Activated CD8-positive, alpha-beta T cell treated with anti-CD3 and anti-CD28 coated beads, Interleukin-2, amount 10 ng/mL, durations not matched to agents 7 days and 5 days (primary cell): ENCODE measurements at regions not wholly inside any gene's neighbourhood (a gene's known extent, or its start where the extent isn't known, plus 50 kb on each side); places are given as distances from the start of the nearest gene placed in this dataset.

ENCODE experiments used
- ATAC-seq: fragments of 150-1000 bp; cut with Tn5 transposase; one replicate; pipeline ENCODE4 v1.10.0; 2021; ENCODE audit warnings: moderate library complexity
- CTCF ChIA-PET: fragments of 350-600 bp; sonication (Branson Sonifier 250); formaldehyde crosslinking; loops from one replicate; lab custom pipeline; 2021; ENCODE audit warnings: antibody characterized with exemption; lab: Charles Lee
- POLR2A ChIA-PET: fragments of 350-600 bp; sonication (Branson Sonifier 250); formaldehyde crosslinking; loops from one replicate; lab custom pipeline; 2021; ENCODE audit warnings: antibody characterized with exemption; lab: Charles Lee
- DNase-seq: peaks from one replicate; pipeline ENCODE4 v3.0.0-alpha.2; 2020
- H3K27ac Mint-ChIP-seq: one replicate; pipeline ENCODE4 v1.8.0; 2021; ENCODE audit warnings: mild to moderate bottlenecking, mixed read lengths
- H3K27me3 Mint-ChIP-seq: one replicate; pipeline ENCODE4 v1.8.0; 2021; ENCODE audit warnings: low read depth, mixed read lengths
- H3K36me3 Mint-ChIP-seq: one replicate; pipeline ENCODE4 v1.8.0; 2021; ENCODE audit warnings: low read depth, mixed read lengths
- H3K4me1 Mint-ChIP-seq: one replicate; pipeline ENCODE4 v1.8.0; 2021; ENCODE audit warnings: low read depth, mixed read lengths
- H3K4me3 Mint-ChIP-seq: one replicate; pipeline ENCODE4 v1.8.0; 2021; ENCODE audit warnings: mild to moderate bottlenecking, mixed read lengths
- H3K9me3 Mint-ChIP-seq: one replicate; pipeline ENCODE4 v1.8.0; 2022; ENCODE audit warnings: mixed read lengths; ENCODE audit not compliant: insufficient read depth

DNA sequence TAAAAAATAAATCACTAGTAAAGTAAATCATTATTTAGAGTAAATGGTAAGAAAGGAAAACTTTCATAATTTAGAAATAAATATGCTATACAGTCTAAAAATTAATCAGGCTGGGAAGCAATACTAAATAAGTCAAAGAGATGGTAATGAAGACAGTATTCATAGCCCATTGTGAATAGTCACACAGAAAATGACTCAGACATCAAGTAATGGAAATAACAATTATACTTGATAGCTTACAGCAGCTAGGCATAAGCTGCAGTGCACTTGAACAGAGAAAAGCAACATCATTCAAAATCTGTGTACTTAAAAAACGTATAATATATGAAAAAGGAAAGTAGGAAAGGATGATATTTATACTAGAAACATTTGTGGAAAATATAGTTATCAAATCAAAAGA lies 642.5 kb upstream of the GNPDA2 start:
- ChIA-PET POLR2A (no interaction called here), CTCF (no interaction called here)
- no peak for DNase-seq
- Mint-ChIP-seq H3K4me3 (no peak overlapping the region), H3K9me3 (peaks cover 4% of the 10 kb centered on the region), H3K4me1 (no peaks in the 10 kb centered on the region), H3K36me3 (no peaks in the 10 kb centered on the region), H3K27ac (no peak overlapping the region), H3K27me3 (no peaks in the 10 kb centered on the region)
- ATAC-seq, result no peak

DNA sequence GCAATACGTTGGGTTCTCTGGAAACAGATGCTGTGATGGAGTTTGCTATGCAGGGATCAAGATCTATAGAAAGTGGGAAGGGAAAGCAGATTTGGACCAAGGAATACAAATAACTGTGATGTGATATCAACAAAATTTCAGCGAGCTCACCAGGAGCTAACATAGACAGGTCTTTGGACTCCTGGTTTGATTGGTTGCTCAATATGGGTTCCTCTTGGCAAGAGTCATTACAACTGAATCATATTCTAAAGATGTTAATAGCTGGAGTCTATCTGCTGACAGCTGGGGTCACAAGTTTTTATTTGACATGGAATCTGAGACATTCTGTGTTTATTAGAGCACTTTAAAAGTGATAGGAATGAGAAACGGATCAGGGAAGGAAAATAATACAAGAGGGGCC lies 637.6 kb upstream of the GNPDA2 start:
- Mint-ChIP-seq H3K36me3 (no peaks in the 10 kb centered on the region), H3K27me3 (no peaks in the 10 kb centered on the region), H3K4me1 (no peaks in the 10 kb centered on the region), H3K27ac (no peak overlapping the region), H3K9me3 (peaks cover 8% of the 10 kb centered on the region), H3K4me3 (no peak overlapping the region)
- DNase-seq (no peak), ATAC-seq (no peak)
- ChIA-PET CTCF (no interaction called here), POLR2A (no interaction called here)

DNA sequence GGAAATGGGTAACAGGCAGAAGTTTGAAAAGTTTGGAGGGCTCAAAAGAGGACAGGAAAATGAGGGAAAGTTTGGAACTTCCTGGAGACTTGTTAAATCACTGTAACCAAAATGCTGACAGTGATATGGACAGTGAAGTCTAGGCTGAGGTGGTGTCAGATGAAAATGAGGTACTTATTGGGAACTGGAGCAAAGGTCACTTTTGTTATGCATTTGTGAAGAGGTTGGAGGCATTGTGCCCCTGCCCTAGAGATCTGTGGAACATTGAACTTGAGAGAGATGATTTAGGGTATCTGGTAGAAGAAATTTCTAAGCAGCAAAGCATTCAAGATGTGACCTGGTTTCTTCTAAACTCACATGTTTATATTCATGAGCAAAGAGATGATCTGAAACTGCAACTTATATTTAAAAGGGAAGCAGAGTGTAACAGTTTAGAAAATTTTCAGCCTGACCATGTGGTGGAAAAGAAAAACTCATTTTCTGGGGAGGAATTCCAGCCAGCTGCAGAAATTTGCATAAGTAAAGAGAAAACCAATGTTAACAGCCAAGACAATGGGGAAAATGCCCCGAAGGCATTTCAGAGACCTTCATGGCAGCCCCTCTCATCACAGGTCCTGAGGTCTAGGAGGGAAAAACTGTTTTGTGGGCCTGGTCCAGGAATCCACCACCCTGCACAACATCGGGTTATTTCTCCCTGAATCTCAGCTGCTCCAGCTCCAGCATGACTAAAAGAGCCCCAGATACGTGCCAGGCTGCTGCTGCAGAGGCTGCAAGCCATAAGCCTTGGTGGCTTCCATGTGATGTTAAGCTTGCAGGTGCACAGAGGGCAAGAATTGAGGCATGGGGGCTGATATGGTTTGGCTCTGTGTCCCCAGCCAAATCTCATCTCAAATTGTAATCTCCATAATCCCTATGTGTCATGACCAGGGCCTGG lies 632.5 kb upstream of the GNPDA2 start:
- Mint-ChIP-seq H3K4me3 (no peak overlapping the region), H3K4me1 (no peaks in the 10 kb centered on the region), H3K27ac (no peak overlapping the region), H3K27me3 (no peaks in the 10 kb centered on the region), H3K9me3 (peaks cover 8% of the 10 kb centered on the region), H3K36me3 (no peaks in the 10 kb centered on the region)
- ChIA-PET CTCF (no interaction called here), POLR2A (no interaction called here)
- DNase-seq (no peak), ATAC-seq (no peak)

DNA sequence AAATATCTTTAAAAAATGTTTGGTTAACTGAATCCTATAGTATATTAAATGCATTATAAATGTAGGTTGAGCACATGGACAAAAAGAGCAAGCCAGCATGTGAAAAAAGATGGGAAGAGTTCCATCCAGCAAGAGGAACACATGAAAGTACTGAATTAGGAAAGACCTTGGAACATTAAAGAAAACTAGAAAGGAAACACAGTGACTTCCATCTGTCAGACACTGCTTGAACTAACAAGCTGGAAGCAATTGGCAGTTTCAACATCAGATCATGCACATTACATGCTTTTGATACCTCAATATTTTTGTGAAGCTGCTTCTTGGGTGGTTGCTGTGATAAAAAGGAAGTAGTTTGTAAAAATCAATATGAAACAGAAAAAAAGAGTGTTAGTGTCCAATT lies 626.8 kb upstream of the GNPDA2 start:
- no peaks in the 10 kb centered on the region for H3K4me1 Mint-ChIP-seq
- CTCF ChIA-PET, result no interaction called here
- POLR2A ChIA-PET, result no interaction called here
- no peak for ATAC-seq
- no peak overlapping the region for H3K4me3 Mint-ChIP-seq
- no peaks in the 10 kb centered on the region for H3K27me3 Mint-ChIP-seq
- no peak overlapping the region for H3K27ac Mint-ChIP-seq
- no peaks in the 10 kb centered on the region for H3K9me3 Mint-ChIP-seq
- no peaks in the 10 kb centered on the region for H3K36me3 Mint-ChIP-seq
- no peak for DNase-seq

DNA sequence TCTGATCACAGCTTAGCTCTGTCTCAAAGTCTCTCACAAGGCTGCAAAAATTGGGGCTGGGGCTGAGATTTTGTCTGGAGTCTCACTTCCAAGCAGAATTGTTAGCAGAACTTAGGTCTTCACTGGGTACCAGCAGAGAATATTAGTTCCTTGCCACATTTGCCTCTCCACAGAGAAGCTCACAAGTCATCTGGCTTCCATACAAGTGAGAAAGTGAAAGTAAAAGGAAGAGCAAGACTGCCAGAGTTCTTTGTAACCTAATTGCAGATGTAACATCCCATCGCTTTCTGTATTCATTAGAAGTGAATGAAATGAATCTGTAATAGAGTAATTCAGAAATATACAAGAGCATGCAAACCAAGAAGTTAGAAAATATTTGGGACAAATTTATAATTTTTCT lies 624.1 kb upstream of the GNPDA2 start:
- ChIA-PET POLR2A (no interaction called here), CTCF (no interaction called here)

DNA sequence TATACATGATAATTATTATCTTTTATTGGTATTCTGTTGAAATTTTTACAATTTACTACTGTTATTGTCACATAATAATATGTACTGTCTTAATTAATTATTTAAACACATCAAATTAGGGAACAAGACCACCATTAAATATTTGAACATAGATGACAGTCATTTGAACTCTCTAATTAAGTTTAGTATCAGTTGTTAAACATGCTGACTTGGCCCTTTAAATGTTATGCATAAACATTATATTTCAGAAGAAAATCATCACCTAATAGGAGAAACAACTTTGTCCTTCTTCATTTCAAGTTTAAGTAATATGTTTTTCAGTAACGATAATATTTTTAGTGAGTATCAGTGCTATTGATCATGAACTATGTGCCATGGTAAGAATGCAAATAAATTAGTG lies 623.5 kb upstream of the GNPDA2 start:
- Mint-ChIP-seq H3K4me3 (no peak overlapping the region), H3K9me3 (peaks cover 9% of the 10 kb centered on the region), H3K27ac (no peak overlapping the region), H3K27me3 (no peaks in the 10 kb centered on the region), H3K36me3 (no peaks in the 10 kb centered on the region), H3K4me1 (no peaks in the 10 kb centered on the region)
- ChIA-PET CTCF (no interaction called here), POLR2A (no interaction called here)
- ATAC-seq, result no peak
- no peak for DNase-seq

More for the DNA sequence above, 624.1 kb upstream of the GNPDA2 start:
- H3K27me3 Mint-ChIP-seq, result no peaks in the 10 kb centered on the region
- H3K9me3 Mint-ChIP-seq, result peaks cover 9% of the 10 kb centered on the region
- ATAC-seq (no peak), DNase-seq (no peak)
- no peak overlapping the region for H3K27ac Mint-ChIP-seq
- H3K4me3 Mint-ChIP-seq, result no peak overlapping the region
- no peaks in the 10 kb centered on the region for H3K36me3 Mint-ChIP-seq
- no peaks in the 10 kb centered on the region for H3K4me1 Mint-ChIP-seq

DNA sequence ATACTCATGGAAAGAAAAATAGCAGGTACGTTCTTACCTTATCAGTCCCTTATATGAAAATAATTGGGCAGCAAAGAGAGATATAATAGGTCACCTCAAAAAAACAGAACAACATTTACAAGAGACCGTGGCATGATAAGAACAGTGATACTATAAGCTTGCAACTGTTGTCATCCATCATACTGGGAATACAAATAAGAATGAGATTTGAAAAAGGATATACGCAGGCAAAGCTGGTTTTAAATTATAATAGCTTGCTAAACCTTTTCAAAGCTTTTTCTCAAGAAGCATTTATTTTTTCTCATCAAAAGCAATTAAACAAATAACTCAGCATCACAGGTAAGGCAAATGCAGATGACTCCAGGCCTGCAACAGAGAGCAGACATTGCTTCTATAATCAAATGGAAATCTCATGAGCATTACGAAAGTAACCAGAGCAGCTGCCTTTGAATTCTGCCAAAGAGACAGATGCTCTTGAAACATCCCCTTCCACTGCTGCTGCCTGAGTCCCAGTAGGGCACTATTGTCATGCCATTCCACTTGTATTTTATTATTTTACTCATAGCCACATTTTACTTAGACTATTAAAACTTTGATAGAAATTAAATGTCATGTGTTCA lies 620.6 kb upstream of the GNPDA2 start:
- Mint-ChIP-seq H3K9me3 (peaks cover 9% of the 10 kb centered on the region), H3K36me3 (no peaks in the 10 kb centered on the region), H3K4me3 (no peak overlapping the region), H3K4me1 (no peaks in the 10 kb centered on the region), H3K27me3 (no peaks in the 10 kb centered on the region), H3K27ac (no peak overlapping the region)
- DNase-seq, result no peak
- POLR2A ChIA-PET, result no interaction called here
- no peak for ATAC-seq
- CTCF ChIA-PET, result no interaction called here

DNA sequence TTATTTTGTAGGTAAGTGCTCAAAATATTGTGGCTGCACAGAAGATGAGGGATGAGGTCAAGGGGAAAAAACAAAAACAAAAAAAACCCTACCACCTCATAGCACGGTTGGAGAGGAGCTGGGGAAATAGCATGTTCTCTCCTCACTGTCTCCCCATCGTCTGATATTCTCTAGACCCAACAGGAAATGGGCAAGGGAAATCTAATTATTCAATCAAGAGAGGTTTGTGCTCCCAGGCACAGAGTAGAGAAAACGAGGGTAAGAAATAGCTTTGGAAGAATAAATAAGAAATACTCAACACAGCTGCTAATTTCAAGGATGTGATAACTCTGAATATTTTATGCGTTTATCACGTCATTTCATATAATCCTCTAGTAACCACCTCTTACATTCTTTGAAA lies 619.2 kb upstream of the GNPDA2 start:
- DNase-seq (no peak), ATAC-seq (no peak)
- no peak overlapping the region for H3K4me3 Mint-ChIP-seq
- no peaks in the 10 kb centered on the region for H3K27me3 Mint-ChIP-seq
- no peaks in the 10 kb centered on the region for H3K4me1 Mint-ChIP-seq
- ChIA-PET POLR2A (no interaction called here), CTCF (no interaction called here)
- no peak overlapping the region for H3K27ac Mint-ChIP-seq
- peaks cover 9% of the 10 kb centered on the region for H3K9me3 Mint-ChIP-seq
- H3K36me3 Mint-ChIP-seq, result no peaks in the 10 kb centered on the region

DNA sequence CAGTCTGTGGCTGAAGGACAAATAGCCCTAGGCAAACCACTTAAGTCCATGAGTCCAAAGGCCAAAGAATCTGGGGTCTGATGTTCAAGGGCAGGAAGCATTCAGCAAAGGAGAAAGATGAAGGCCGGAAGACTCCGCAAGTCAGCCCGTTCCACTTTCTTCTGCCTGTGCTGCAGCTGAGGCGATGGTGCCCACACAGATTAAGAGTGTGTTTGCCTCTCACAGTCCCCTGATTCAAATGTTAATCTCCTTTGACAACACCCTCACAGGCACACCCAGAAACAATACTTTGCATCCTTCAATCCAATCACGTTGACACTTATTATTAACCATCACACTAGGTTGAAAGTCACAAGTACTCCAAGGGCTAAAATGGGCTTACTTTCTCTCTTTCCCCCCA lies 605.4 kb upstream of the GNPDA2 start:
- no peaks in the 10 kb centered on the region for H3K27me3 Mint-ChIP-seq
- no peaks in the 10 kb centered on the region for H3K4me1 Mint-ChIP-seq
- ATAC-seq (no peak), DNase-seq (no peak)
- no peaks in the 10 kb centered on the region for H3K36me3 Mint-ChIP-seq
- no peaks in the 10 kb centered on the region for H3K9me3 Mint-ChIP-seq
- POLR2A ChIA-PET, result no interaction called here
- H3K4me3 Mint-ChIP-seq, result no peak overlapping the region
- CTCF ChIA-PET, result no interaction called here
- no peak overlapping the region for H3K27ac Mint-ChIP-seq

DNA sequence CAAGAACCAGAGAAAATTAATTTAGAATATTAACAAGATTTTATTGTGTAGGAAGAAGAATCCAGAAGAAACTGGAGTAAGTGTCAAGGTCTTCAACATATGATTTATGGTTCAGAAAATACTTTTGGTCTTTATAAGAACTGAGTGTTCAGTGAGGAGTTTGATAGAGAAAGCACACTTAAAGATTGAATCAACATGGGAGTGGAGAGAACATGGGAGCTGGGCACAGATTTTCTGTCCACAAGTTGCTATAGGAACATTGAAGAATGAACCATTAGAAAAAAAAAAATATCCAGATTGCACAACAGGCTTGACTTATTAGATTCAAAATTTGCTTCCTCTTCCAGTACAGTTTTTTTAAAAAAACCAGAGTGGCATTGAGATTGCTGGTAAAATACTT lies 601.2 kb upstream of the GNPDA2 start:
- DNase-seq (no peak), ATAC-seq (no peak)
- Mint-ChIP-seq H3K4me3 (no peak overlapping the region), H3K4me1 (no peaks in the 10 kb centered on the region), H3K27me3 (no peaks in the 10 kb centered on the region), H3K36me3 (no peaks in the 10 kb centered on the region), H3K27ac (no peak overlapping the region), H3K9me3 (peaks cover 5% of the 10 kb centered on the region)
- ChIA-PET POLR2A (no interaction called here), CTCF (no interaction called here)

DNA sequence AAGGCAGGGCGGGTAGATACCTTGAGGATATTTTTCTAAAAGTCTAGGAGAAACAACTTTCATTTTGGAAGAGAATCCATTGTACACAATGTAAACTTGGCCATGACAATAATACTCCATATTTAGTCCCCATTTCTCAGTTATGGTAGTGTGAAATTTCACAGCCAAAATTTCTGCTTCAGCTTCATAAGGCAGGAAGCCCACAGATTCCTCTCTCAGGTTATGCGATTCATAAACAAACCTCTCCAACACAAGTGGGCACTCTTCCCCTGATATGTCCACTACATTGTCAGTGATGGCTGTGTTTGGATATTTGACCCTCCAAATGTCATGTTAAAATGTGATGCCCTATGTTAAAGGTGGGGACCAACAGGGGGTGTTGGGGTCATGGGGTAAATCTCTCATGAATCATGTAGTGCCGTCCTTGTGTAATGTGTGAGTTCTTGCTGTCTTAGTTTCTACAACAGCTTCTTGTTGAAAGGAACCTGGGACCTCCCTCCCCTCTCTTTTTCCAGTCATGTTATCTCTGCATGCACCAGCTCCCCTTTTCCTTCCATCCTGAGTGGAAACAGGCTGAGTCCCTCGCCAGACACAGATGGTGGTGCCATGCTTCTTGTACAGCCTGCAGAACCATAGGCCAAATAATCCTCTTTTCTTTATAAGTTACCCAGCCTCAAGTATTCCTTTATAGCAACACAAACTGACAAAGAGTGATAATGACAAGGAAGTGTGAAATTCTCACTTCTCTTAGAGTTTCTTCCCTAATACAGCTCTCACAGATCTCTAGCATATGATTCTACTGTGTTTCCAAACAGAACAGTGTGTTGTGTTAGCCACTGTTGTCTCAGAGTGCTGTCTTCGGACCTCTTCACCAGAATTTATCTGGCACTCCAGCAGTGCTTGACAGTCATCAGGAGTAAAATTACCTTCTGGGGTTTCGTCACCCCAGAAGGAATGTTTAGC lies 598.4 kb upstream of the GNPDA2 start:
- ChIA-PET CTCF (no interaction called here), POLR2A (no interaction called here)
- Mint-ChIP-seq H3K36me3 (no peaks in the 10 kb centered on the region), H3K4me1 (no peaks in the 10 kb centered on the region), H3K27me3 (no peaks in the 10 kb centered on the region), H3K4me3 (no peak overlapping the region), H3K27ac (no peak overlapping the region), H3K9me3 (peaks cover 5% of the 10 kb centered on the region)
- no peak for ATAC-seq
- DNase-seq, result no peak
